ENCODE measurements at regions not wholly inside any gene's neighbourhood (a gene's known extent, or its start where the extent isn't known, plus 50 kb on each side); places are given as distances from the start of the nearest gene placed in this dataset.

- TF ChIP-seq, protein P1, sequence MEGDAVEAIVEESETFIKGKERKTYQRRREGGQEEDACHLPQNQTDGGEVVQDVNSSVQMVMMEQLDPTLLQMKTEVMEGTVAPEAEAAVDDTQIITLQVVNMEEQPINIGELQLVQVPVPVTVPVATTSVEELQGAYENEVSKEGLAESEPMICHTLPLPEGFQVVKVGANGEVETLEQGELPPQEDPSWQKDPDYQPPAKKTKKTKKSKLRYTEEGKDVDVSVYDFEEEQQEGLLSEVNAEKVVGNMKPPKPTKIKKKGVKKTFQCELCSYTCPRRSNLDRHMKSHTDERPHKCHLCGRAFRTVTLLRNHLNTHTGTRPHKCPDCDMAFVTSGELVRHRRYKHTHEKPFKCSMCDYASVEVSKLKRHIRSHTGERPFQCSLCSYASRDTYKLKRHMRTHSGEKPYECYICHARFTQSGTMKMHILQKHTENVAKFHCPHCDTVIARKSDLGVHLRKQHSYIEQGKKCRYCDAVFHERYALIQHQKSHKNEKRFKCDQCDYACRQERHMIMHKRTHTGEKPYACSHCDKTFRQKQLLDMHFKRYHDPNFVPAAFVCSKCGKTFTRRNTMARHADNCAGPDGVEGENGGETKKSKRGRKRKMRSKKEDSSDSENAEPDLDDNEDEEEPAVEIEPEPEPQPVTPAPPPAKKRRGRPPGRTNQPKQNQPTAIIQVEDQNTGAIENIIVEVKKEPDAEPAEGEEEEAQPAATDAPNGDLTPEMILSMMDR (IDR thresholded peaks at IDR 0.05; ENCODE audit: extremely low read depth in 1 of 2, insufficient read depth in 1 of 2, low read depth in 1 of 2, low read length in 2 of 2), result no peak
- TF ChIP-seq POLR2AphosphoS5 (IDR thresholded peaks at IDR 0.05; ENCODE audit: insufficient read depth, low read depth, low read length) (no peak), EZH2 (IDR thresholded peaks at IDR 0.05; ENCODE audit: borderline replicate concordance, low read depth, low read length, severe bottlenecking) (no peak), GATA2 (IDR thresholded peaks at IDR 0.05; ENCODE audit: insufficient read depth, insufficient read length, low read depth, low read length) (no peak), FOS (IDR thresholded peaks at IDR 0.05; ENCODE audit: borderline replicate concordance, insufficient read depth, low read length) (no peak), POLR2A (IDR thresholded peaks at IDR 0.05; ENCODE audit: low read depth, low read length) (no peak)
Observed at GRCh38 chr6:109279628-109280027, 102.6 kb downstream of the CD164 start.
